Fibroblast of lung (primary cell): ENCODE measurements at regions not wholly inside any gene's neighbourhood (a gene's known extent, or its start where the extent isn't known, plus 50 kb on each side); places are given as distances from the start of the nearest gene placed in this dataset.

ENCODE experiments used
- DNase-seq, 2 donors: peaks; one replicate each; pipeline versions ENCODE4 v3.0.0 to v3.0.0-alpha.2; 2010; ENCODE audit warnings: low read depth in 2 of 2
- H2AFZ ChIP-seq: 2 replicates; pipeline ENCODE4 v1.5.1; 2012; ENCODE audit warnings: low read length, control low read depth, inconsistent platforms
- H3K27ac ChIP-seq: 2 replicates; pipeline ENCODE4 v1.5.1; 2011; ENCODE audit warnings: low read length, control low read depth; ENCODE audit not compliant: insufficient read depth
- H3K27me3 ChIP-seq: 2 replicates; pipeline ENCODE4 v1.5.1; 2011; ENCODE audit warnings: mild to moderate bottlenecking, low read length; ENCODE audit not compliant: control insufficient read depth, insufficient read depth
- H3K36me3 ChIP-seq: 2 replicates; pipeline ENCODE4 v1.5.1; 2011; ENCODE audit warnings: low read length; ENCODE audit not compliant: control insufficient read depth, insufficient read depth
- H3K4me1 ChIP-seq: 2 replicates; pipeline ENCODE4 v1.5.1; 2011; ENCODE audit warnings: low read length; ENCODE audit not compliant: control insufficient read depth, insufficient read depth; ENCODE audit errors: extremely low read depth
- H3K4me2 ChIP-seq: 2 replicates; pipeline ENCODE4 v1.5.1; 2011; ENCODE audit warnings: low read length, control low read depth; ENCODE audit not compliant: insufficient read depth; ENCODE audit errors: extremely low read depth
- H3K4me3 ChIP-seq, 4 experiments: fragments of 200-600 bp in 1 of 4; sonication (generic) in 1 of 4; replicated peaks in 1 of 4; 2 replicates each; pipeline ENCODE4 v1.5.1; 2011 to 2016; ENCODE audit warnings: low read length in 4 of 4, low read depth in 3 of 4, mild to moderate bottlenecking in 3 of 4, control low read depth in 2 of 4, inconsistent platforms in 1 of 4, mixed read lengths in 1 of 4; ENCODE audit not compliant: insufficient read depth in 1 of 4; ENCODE audit errors: control extremely low read depth in 1 of 4
- H3K79me2 ChIP-seq: 2 replicates; pipeline ENCODE4 v1.5.1; 2012; ENCODE audit warnings: mild to moderate bottlenecking, low read length, inconsistent platforms; ENCODE audit not compliant: control insufficient read depth, insufficient read depth
- H3K9ac ChIP-seq: 2 replicates; pipeline ENCODE4 v1.5.1; 2011; ENCODE audit warnings: mild to moderate bottlenecking, low read length, control low read depth; ENCODE audit not compliant: insufficient read depth
- H3K9me3 ChIP-seq: 2 replicates; pipeline ENCODE4 v1.5.1; 2012; ENCODE audit warnings: low read depth, low read length; ENCODE audit not compliant: control insufficient read depth, insufficient read depth
- H4K20me1 ChIP-seq: 2 replicates; pipeline ENCODE4 v1.5.1; 2011; ENCODE audit warnings: low read length; ENCODE audit not compliant: control insufficient read depth, insufficient read depth; ENCODE audit errors: extremely low read depth
- EZH2 ChIP-seq: IDR thresholded peaks from 2 replicates; pipeline ENCODE4 v1.5.1; 2012; ENCODE audit warnings: low read length, control low read depth, mild to moderate bottlenecking; ENCODE audit errors: missing control alignments
- TF ChIP-seq, protein P1 (sequence below), 2 donors: IDR thresholded peaks in 1 of 2; conservative IDR thresholded peaks in 1 of 2; 1 replicate in 1 of 2; 2 replicates in 1 of 2; pipeline ENCODE4 v1.5.1; 2011 to 2012; ENCODE audit warnings: low read length in 2 of 2, control low read depth in 1 of 2, inconsistent platforms in 1 of 2, low read depth in 1 of 2, mild to moderate bottlenecking in 1 of 2

DNA sequence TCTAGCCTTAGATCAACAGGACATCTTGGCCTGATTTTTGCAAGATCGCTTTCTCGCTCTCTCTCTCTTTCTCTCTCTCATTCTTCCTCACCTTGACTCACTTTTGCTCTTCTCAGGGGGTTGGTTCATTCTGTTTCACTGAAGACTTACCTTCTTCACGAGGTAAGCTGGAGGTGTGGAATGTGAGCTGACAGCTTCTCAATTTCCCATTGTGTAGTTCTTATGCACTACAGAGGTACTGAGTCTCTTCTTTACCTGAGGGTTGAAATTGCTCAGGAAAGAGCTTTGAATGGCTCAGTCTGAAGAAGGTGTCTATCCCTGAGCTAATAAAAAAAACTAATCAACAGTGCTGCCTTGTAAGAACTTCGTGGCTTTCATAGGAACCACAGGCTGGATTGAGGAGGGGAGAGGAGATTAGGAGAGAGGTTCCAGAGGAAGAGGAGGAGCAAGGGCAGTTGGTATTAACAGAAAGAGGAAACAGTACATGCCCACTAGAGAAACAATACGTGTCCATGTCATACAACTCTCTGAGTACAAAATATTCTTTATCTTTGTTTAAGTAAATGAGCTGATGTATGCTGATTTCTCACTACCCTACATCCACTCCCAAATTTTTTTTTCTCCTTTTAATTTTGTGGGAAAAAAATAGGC is 192.2 kb downstream of the TMEM167A start:
- Histone ChIP-seq H3K4me3 (no peak overlapping the region), H4K20me1 (no peaks in the 10 kb centered on the region), H2AFZ (no peak overlapping the region), H3K4me1 (no peaks in the 10 kb centered on the region), H3K79me2 (no peaks in the 10 kb centered on the region), H3K9ac (no peak overlapping the region), H3K27me3 (no peaks in the 10 kb centered on the region), H3K9me3 (no peaks in the 10 kb centered on the region), H3K4me2 (no peak overlapping the region), H3K27ac (no peak overlapping the region), H3K36me3 (no peaks in the 10 kb centered on the region)
- peak in 1 of 2 donors; percentile 4 for DNase-seq
- no peak for TF ChIP-seq EZH2
- TF ChIP-seq, protein P1, sequence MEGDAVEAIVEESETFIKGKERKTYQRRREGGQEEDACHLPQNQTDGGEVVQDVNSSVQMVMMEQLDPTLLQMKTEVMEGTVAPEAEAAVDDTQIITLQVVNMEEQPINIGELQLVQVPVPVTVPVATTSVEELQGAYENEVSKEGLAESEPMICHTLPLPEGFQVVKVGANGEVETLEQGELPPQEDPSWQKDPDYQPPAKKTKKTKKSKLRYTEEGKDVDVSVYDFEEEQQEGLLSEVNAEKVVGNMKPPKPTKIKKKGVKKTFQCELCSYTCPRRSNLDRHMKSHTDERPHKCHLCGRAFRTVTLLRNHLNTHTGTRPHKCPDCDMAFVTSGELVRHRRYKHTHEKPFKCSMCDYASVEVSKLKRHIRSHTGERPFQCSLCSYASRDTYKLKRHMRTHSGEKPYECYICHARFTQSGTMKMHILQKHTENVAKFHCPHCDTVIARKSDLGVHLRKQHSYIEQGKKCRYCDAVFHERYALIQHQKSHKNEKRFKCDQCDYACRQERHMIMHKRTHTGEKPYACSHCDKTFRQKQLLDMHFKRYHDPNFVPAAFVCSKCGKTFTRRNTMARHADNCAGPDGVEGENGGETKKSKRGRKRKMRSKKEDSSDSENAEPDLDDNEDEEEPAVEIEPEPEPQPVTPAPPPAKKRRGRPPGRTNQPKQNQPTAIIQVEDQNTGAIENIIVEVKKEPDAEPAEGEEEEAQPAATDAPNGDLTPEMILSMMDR (conservative IDR thresholded peaks at IDR 0.05 in 1 of 2, IDR thresholded peaks at IDR 0.05 in 1 of 2; ENCODE audit: low read depth in 1 of 2, low read length in 2 of 2): no peak

DNA sequence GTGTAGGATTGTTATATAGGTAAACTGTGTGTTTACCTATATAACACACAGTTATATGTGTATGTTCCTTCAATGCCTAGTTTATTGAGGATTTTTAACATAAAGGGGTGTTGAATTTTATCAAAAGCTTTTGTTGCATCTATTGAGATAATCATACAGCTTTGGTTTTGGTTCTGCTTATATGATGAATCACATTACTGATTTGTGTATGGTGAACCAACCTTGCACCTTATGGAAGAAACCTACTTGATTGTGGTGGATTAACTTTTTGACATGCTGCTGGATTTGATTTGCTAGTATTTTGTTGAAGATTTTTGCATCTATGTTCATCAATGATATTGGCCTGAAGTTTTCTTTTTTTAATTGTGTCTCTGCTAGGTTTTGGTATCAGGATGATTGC is 194.9 kb downstream of the TMEM167A start:
- Histone ChIP-seq H3K27ac (no peak overlapping the region), H3K9ac (no peak overlapping the region), H3K4me3 (no peak overlapping the region), H3K36me3 (no peaks in the 10 kb centered on the region), H3K79me2 (no peaks in the 10 kb centered on the region), H3K27me3 (no peaks in the 10 kb centered on the region), H3K9me3 (no peaks in the 10 kb centered on the region), H3K4me1 (no peaks in the 10 kb centered on the region), H4K20me1 (no peaks in the 10 kb centered on the region), H3K4me2 (no peak overlapping the region), H2AFZ (no peak overlapping the region)
- no peak for DNase-seq
- no peak for TF ChIP-seq EZH2
- TF ChIP-seq, protein P1 (conservative IDR thresholded peaks at IDR 0.05 in 1 of 2, IDR thresholded peaks at IDR 0.05 in 1 of 2; ENCODE audit: low read depth in 1 of 2, low read length in 2 of 2): no peak

DNA sequence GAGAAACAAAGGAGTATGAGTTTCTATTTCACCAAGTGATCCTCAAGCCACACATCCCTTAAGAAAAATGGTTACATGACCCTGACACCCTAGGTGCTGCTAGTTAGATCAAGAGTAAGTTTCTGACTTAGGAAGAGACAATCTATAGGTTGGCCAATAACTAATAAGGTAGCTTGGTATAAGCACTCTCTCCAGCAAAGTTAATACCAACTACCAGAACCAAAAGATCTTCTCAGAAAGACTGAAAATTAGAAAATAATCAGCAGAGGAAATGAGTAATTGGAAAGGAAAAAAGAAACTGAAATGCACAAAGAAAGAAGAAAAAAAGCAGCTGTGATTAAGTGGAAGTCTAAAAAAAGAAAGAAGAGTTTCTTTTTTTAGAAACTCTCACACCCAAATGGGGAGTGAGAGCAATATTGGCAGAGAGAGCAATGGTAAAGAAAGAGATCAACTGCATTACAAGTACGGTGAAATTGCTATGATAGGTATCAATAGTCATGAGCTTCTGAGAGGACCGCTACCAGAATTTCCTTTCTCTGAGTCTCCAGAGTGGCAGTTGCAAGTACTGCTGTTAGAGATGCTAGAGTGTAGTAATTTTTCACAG is 195.5 kb downstream of the TMEM167A start:
- Histone ChIP-seq H3K27ac (no peak overlapping the region), H3K4me1 (no peaks in the 10 kb centered on the region), H4K20me1 (no peaks in the 10 kb centered on the region), H3K79me2 (no peaks in the 10 kb centered on the region), H2AFZ (no peak overlapping the region), H3K9ac (no peak overlapping the region), H3K4me3 (no peak overlapping the region), H3K9me3 (no peaks in the 10 kb centered on the region), H3K4me2 (no peak overlapping the region), H3K27me3 (no peaks in the 10 kb centered on the region), H3K36me3 (no peaks in the 10 kb centered on the region)
- TF ChIP-seq, protein P1 (conservative IDR thresholded peaks at IDR 0.05 in 1 of 2, IDR thresholded peaks at IDR 0.05 in 1 of 2; ENCODE audit: low read depth in 1 of 2, low read length in 2 of 2): no peak
- TF ChIP-seq EZH2: no peak
- DNase-seq: no peak
